ENCODE measurements at regions not wholly inside any gene's neighbourhood (a gene's known extent, or its start where the extent isn't known, plus 50 kb on each side); places are given as distances from the start of the nearest gene placed in this dataset.
A peak's percentile ranks its signal among the peaks of the same experiment; 100 is the strongest.

- no peak overlapping the region for H3K9ac ChIP-seq
- H3K4me2 ChIP-seq = no peak overlapping the region
- no peaks in the 10 kb centered on the region; a peak in 2 of 22 replicates for H4K20me1 ChIP-seq
- H3K27ac ChIP-seq = no peak overlapping the region
- H3K36me3 ChIP-seq = no peaks in the 10 kb centered on the region
- H3K4me1 ChIP-seq = no peaks in the 10 kb centered on the region
- peaks cover 0 to 6% (median 0%) of the 10 kb centered on the region in 11 experiments; a peak in 1 of 22 replicates for H3K9me3 ChIP-seq (replicated peaks in 1 of 11)
- H3K27me3 ChIP-seq = no peaks in the 10 kb centered on the region
- H3K4me3 ChIP-seq = no peak overlapping the region
- TF ChIP-seq Cebpa-rat (IDR thresholded peaks at IDR 0.05) = no peak
Observed at GRCh38 chr22:45092644-45093043, 71.1 kb upstream of the NUP50 start.

- Histone ChIP-seq H3K9ac (no peak overlapping the region), H3K27me3 (no peaks in the 10 kb centered on the region), H3K4me2 (no peak overlapping the region), H3K4me3 (no peak overlapping the region), H3K9me3 (replicated peaks in 1 of 11) (peaks cover 0 to 6% (median 0%) of the 10 kb centered on the region in 11 experiments; a peak in 1 of 22 replicates), H3K4me1 (no peaks in the 10 kb centered on the region), H4K20me1 (no peaks in the 10 kb centered on the region; a peak in 2 of 22 replicates), H3K36me3 (no peaks in the 10 kb centered on the region), H3K27ac (no peak overlapping the region)
- no peak for TF ChIP-seq Cebpa-rat (IDR thresholded peaks at IDR 0.05)
Observed at GRCh38 chr22:45093609-45094008, 70.1 kb upstream of the NUP50 start.

GRCh38 chr22:45094081-45094720 lies 69.5 kb upstream of the NUP50 start:
- H3K4me2 ChIP-seq = no peak overlapping the region
- H3K9me3 ChIP-seq (replicated peaks in 1 of 11) = peaks cover 0 to 6% (median 0%) of the 10 kb centered on the region in 11 experiments; a peak in 1 of 22 replicates
- H3K36me3 ChIP-seq = no peaks in the 10 kb centered on the region
- H3K9ac ChIP-seq = no peak overlapping the region
- H3K4me3 ChIP-seq = no peak overlapping the region
- no peak for TF ChIP-seq Cebpa-rat (IDR thresholded peaks at IDR 0.05)
- no peaks in the 10 kb centered on the region for H3K27me3 ChIP-seq
- no peak overlapping the region for H3K27ac ChIP-seq
- no peaks in the 10 kb centered on the region; a peak in 2 of 22 replicates for H4K20me1 ChIP-seq
- H3K4me1 ChIP-seq = no peaks in the 10 kb centered on the region

GRCh38 chr22:45094825-45095224 lies 68.9 kb upstream of the NUP50 start:
- H3K27me3 ChIP-seq = no peaks in the 10 kb centered on the region
- no peaks in the 10 kb centered on the region; a peak in 2 of 22 replicates for H4K20me1 ChIP-seq
- no peak for TF ChIP-seq Cebpa-rat (IDR thresholded peaks at IDR 0.05)
- no peak overlapping the region for H3K9ac ChIP-seq
- no peak overlapping the region for H3K4me2 ChIP-seq
- H3K27ac ChIP-seq = no peak overlapping the region
- no peak overlapping the region for H3K4me3 ChIP-seq
- H3K4me1 ChIP-seq = no peaks in the 10 kb centered on the region
- H3K9me3 ChIP-seq (replicated peaks in 1 of 11) = peaks cover 0 to 6% (median 0%) of the 10 kb centered on the region in 11 experiments; a peak in 1 of 22 replicates
- H3K36me3 ChIP-seq = no peaks in the 10 kb centered on the region

- H3K4me1 ChIP-seq = no peaks in the 10 kb centered on the region
- H3K36me3 ChIP-seq = no peaks in the 10 kb centered on the region
- H3K27ac ChIP-seq = no peak overlapping the region
- no peaks in the 10 kb centered on the region for H3K27me3 ChIP-seq
- TF ChIP-seq Cebpa-rat (IDR thresholded peaks at IDR 0.05) = no peak
- H4K20me1 ChIP-seq = no peaks in the 10 kb centered on the region; a peak in 2 of 22 replicates
- H3K9me3 ChIP-seq (replicated peaks in 1 of 11) = peaks cover 0 to 6% (median 0%) of the 10 kb centered on the region in 11 experiments; a peak in 1 of 22 replicates
- H3K4me3 ChIP-seq = no peak overlapping the region
- H3K9ac ChIP-seq = no peak overlapping the region
- H3K4me2 ChIP-seq = 0 out of 22 replicates have a peak overlapping the region, but pooled peaks of 1 of the 11 experiments have one; percentile 10
Observed at GRCh38 chr22:45096256-45096907, 67.3 kb upstream of the NUP50 start.

GRCh38 chr22:45097061-45097460 lies 66.7 kb upstream of the NUP50 start:
- H3K9me3 ChIP-seq (replicated peaks in 1 of 11) = peaks cover 0 to 6% (median 0%) of the 10 kb centered on the region in 11 experiments; a peak in 1 of 22 replicates
- no peak for TF ChIP-seq Cebpa-rat (IDR thresholded peaks at IDR 0.05)
- H3K4me3 ChIP-seq = no peak overlapping the region
- no peaks in the 10 kb centered on the region for H3K36me3 ChIP-seq
- peaks cover 0 to 5% (median 0%) of the 10 kb centered on the region in 10 experiments; a peak in 7 of 20 replicates for H3K4me1 ChIP-seq
- H3K27ac ChIP-seq = no peak overlapping the region
- no peaks in the 10 kb centered on the region; a peak in 2 of 22 replicates for H4K20me1 ChIP-seq
- no peak overlapping the region for H3K4me2 ChIP-seq
- H3K9ac ChIP-seq = no peak overlapping the region
- H3K27me3 ChIP-seq = no peaks in the 10 kb centered on the region

GRCh38 chr22:45098056-45098455 lies 65.7 kb upstream of the NUP50 start:
- Histone ChIP-seq H3K9ac (no peak overlapping the region), H4K20me1 (no peaks in the 10 kb centered on the region; a peak in 2 of 22 replicates), H3K27ac (no peak overlapping the region), H3K36me3 (no peaks in the 10 kb centered on the region), H3K4me1 (peaks cover 0 to 14% (median 7%) of the 10 kb centered on the region in 10 experiments; a peak in 13 of 20 replicates), H3K9me3 (replicated peaks in 1 of 11) (no peaks in the 10 kb centered on the region), H3K4me2 (no peak overlapping the region), H3K4me3 (no peak overlapping the region), H3K27me3 (no peaks in the 10 kb centered on the region)
- no peak for TF ChIP-seq Cebpa-rat (IDR thresholded peaks at IDR 0.05)

- H4K20me1 ChIP-seq = no peaks in the 10 kb centered on the region; a peak in 2 of 22 replicates
- no peaks in the 10 kb centered on the region for H3K36me3 ChIP-seq
- no peaks in the 10 kb centered on the region for H3K9me3 ChIP-seq (replicated peaks in 1 of 11)
- no peak overlapping the region for H3K27ac ChIP-seq
- H3K4me1 ChIP-seq = peaks cover 0 to 14% (median 7%) of the 10 kb centered on the region in 10 experiments; a peak in 13 of 20 replicates
- no peak overlapping the region for H3K4me2 ChIP-seq
- H3K9ac ChIP-seq = no peak overlapping the region
- no peak overlapping the region for H3K4me3 ChIP-seq
- no peaks in the 10 kb centered on the region for H3K27me3 ChIP-seq
- no peak for TF ChIP-seq Cebpa-rat (IDR thresholded peaks at IDR 0.05)
Observed at GRCh38 chr22:45099961-45100360, 63.8 kb upstream of the NUP50 start.

- peaks cover 0 to 14% (median 7%) of the 10 kb centered on the region in 10 experiments; a peak in 13 of 20 replicates for H3K4me1 ChIP-seq
- H3K36me3 ChIP-seq = no peaks in the 10 kb centered on the region
- no peaks in the 10 kb centered on the region; a peak in 1 of 22 replicates for H4K20me1 ChIP-seq
- no peak overlapping the region; a peak in 1 of 22 replicates for H3K27ac ChIP-seq
- no peak overlapping the region for H3K4me3 ChIP-seq
- H3K27me3 ChIP-seq = no peaks in the 10 kb centered on the region
- no peak for TF ChIP-seq Cebpa-rat (IDR thresholded peaks at IDR 0.05)
- H3K4me2 ChIP-seq = peak overlapping the region in 2 of 11 experiments; percentile 17 to 28; a peak in 3 of 22 replicates
- H3K9me3 ChIP-seq (replicated peaks in 1 of 11) = no peaks in the 10 kb centered on the region
- no peak overlapping the region for H3K9ac ChIP-seq
Observed at GRCh38 chr22:45101515-45102227, 62.1 kb upstream of the NUP50 start.

All from BLaER1 treated with 17β-estradiol and CSF1 and Interleukin-3, amounts not matched to agents 10 nM and 100 nM (cell line).